Neuronal stem cell (in vitro differentiated cells): ENCODE measurements at regions not wholly inside any gene's neighbourhood (a gene's known extent, or its start where the extent isn't known, plus 50 kb on each side); places are given as distances from the start of the nearest gene placed in this dataset.

ENCODE experiments used
- DNase-seq: peaks from one replicate; pipeline ENCODE4 v3.0.0-alpha.2; 2013; ENCODE audit warnings: low spot score
- H2AFZ ChIP-seq: one replicate; pipeline ENCODE4 v1.6.1; 2013; ENCODE audit warnings: mild to moderate bottlenecking, low read length, inconsistent platforms
- H2AK5ac ChIP-seq: 2 replicates; pipeline ENCODE4 v1.6.1; 2013; ENCODE audit warnings: low read depth, mild to moderate bottlenecking, inconsistent platforms, low read length, moderate library complexity, mixed read lengths
- H2BK120ac ChIP-seq: 2 replicates; pipeline ENCODE4 v1.6.1; 2013; ENCODE audit warnings: low read depth, mild to moderate bottlenecking, inconsistent platforms, low read length, moderate library complexity, mixed read lengths
- H2BK12ac ChIP-seq: one replicate; pipeline ENCODE4 v1.6.1; 2013; ENCODE audit warnings: low read length, inconsistent platforms
- H2BK15ac ChIP-seq: 2 replicates; pipeline ENCODE4 v1.6.1; 2013; ENCODE audit warnings: mild to moderate bottlenecking, low read length, inconsistent platforms, mixed read lengths
- H2BK5ac ChIP-seq: one replicate; pipeline ENCODE4 v1.6.1; 2013; ENCODE audit warnings: inconsistent platforms, mild to moderate bottlenecking, low read length, moderate library complexity
- H3K14ac ChIP-seq: one replicate; pipeline ENCODE4 v1.6.1; 2013; ENCODE audit warnings: low read length, inconsistent platforms
- H3K18ac ChIP-seq: 2 replicates; pipeline ENCODE4 v1.6.1; 2013; ENCODE audit warnings: low read length, inconsistent platforms
- H3K23ac ChIP-seq: 2 replicates; pipeline ENCODE4 v1.6.1; 2013; ENCODE audit warnings: low read depth, mild to moderate bottlenecking, mixed read lengths, low read length, inconsistent platforms; ENCODE audit not compliant: poor library complexity
- H3K27ac ChIP-seq: replicated peaks from 3 replicates; pipeline ENCODE4 v1.5.1; 2013; ENCODE audit warnings: low read length, inconsistent platforms
- H3K27me3 ChIP-seq, 3 experiments: 2 replicates each; pipeline ENCODE4 v1.6.1; 2013; ENCODE audit warnings: low read length in 3 of 3, mild to moderate bottlenecking in 2 of 3, inconsistent platforms in 1 of 3, low read depth in 1 of 3, mixed read lengths in 1 of 3, moderate library complexity in 1 of 3; ENCODE audit not compliant: control insufficient read depth in 3 of 3, insufficient read depth in 3 of 3
- H3K36me3 ChIP-seq, 2 donors: replicated peaks in 1 of 2; 2 replicates each; pipeline ENCODE4 v1.6.1; 2013; ENCODE audit warnings: low read length in 2 of 2; ENCODE audit not compliant: control insufficient read depth in 2 of 2, insufficient read depth in 2 of 2
- H3K4ac ChIP-seq: 2 replicates; pipeline ENCODE4 v1.6.1; 2013; ENCODE audit warnings: inconsistent platforms, mild to moderate bottlenecking, low read length, moderate library complexity
- H3K4me1 ChIP-seq, 2 donors: 1 replicate in 1 of 2; 2 replicates in 1 of 2; pipeline ENCODE4 v1.6.1; 2013; ENCODE audit warnings: low read length in 2 of 2, low read depth in 1 of 2; ENCODE audit not compliant: control insufficient read depth in 2 of 2, insufficient read depth in 1 of 2
- H3K4me2 ChIP-seq: one replicate; pipeline ENCODE4 v1.6.1; 2013; ENCODE audit warnings: mild to moderate bottlenecking, low read length, inconsistent platforms; ENCODE audit not compliant: insufficient read depth, poor library complexity, severe bottlenecking
- H3K4me3 ChIP-seq, 2 donors: 2 replicates each; pipeline ENCODE4 v1.5.1; 2013; ENCODE audit warnings: low read length in 2 of 2, mild to moderate bottlenecking in 2 of 2, inconsistent platforms in 1 of 2, moderate library complexity in 1 of 2
- H3K79me1 ChIP-seq: one replicate; pipeline ENCODE4 v1.6.1; 2013; ENCODE audit warnings: low read depth, mild to moderate bottlenecking, inconsistent platforms, low read length, moderate library complexity
- H3K9ac ChIP-seq: one replicate; pipeline ENCODE4 v1.6.1; 2013; ENCODE audit warnings: mild to moderate bottlenecking, low read depth, low read length, inconsistent platforms; ENCODE audit not compliant: poor library complexity
- H3K9me3 ChIP-seq, 2 donors: replicated peaks in 1 of 2; 2 replicates each; pipeline versions ENCODE3 to v1.6.1; 2013; ENCODE audit warnings: low read length in 2 of 2, mild to moderate bottlenecking in 2 of 2, inconsistent platforms in 1 of 2, low read depth in 1 of 2, mixed read lengths in 1 of 2, moderate library complexity in 1 of 2; ENCODE audit not compliant: control insufficient read depth in 2 of 2, insufficient read depth in 1 of 2
- H4K8ac ChIP-seq: one replicate; pipeline ENCODE4 v1.6.1; 2013; ENCODE audit warnings: low read depth, mild to moderate bottlenecking, inconsistent platforms, low read length, moderate library complexity
- H4K91ac ChIP-seq: one replicate; pipeline ENCODE4 v1.6.1; 2013; ENCODE audit warnings: low read length, low read depth, mild to moderate bottlenecking, inconsistent platforms; ENCODE audit not compliant: poor library complexity
- WGBS, 2 donors: extraction: QIAGEN DNeasy Blood & Tissue Kit; methylation state at CpG; one replicate each; pipeline ENCODE4 v1.1.7; 2013; ENCODE audit warnings: missing lambda C conversion rate in 2 of 2, mixed read lengths in 1 of 2; ENCODE audit not compliant: insufficient read length in 2 of 2, insufficient replicate concordance in 1 of 2; ENCODE audit errors: extremely low coverage in 2 of 2; 5-methylcytosine and 5-hydroxymethylcytosine counted together

DNA sequence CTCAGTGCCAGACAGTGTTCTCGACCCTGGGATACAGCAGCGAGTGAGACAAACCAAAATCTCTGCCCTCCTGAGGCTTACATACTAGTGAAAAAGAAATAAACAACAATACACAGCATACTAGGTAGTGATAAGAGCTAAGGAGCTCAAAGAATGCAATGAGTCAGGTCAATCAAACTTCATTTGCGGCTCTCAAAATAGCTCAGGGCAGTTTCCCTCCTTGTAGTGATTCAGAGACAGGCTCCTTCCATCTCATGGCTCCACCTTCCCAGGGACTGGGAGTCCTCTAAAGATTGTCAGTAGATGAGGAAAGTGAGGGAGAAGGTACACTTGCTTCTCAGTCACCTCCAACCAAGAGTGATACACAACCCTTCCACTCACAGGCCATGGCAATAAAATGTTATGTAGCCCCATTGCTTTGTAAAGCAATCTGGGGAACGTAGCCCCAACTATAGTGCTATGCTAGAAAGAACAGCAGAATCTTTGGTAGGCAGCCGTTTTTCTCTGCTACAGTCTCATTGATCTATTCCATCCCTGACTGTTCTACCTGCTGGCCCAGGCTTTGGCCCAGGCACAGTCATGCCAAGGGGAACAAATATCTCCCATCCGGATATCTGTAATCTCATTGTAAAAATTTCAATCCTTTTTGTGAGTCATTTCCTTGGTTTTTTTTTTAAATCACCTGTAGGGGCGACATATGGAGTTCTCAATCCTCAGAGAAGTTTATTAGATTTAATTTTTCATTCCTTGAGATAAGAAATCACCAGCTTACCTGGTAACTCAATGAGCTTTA is 183.1 kb upstream of the S100G start:
- no peak overlapping the region for H3K4me2 ChIP-seq
- H3K79me1 ChIP-seq, result no peaks in the 10 kb centered on the region
- H3K4ac ChIP-seq, result no peak overlapping the region
- H3K27ac ChIP-seq, result no peak overlapping the region
- no peaks in the 10 kb centered on the region for H3K36me3 ChIP-seq
- H4K8ac ChIP-seq, result no peak overlapping the region
- H3K9me3 ChIP-seq, result no peaks in the 10 kb centered on the region
- no peak overlapping the region for H2BK15ac ChIP-seq
- no peak overlapping the region for H2AFZ ChIP-seq
- H3K18ac ChIP-seq, result no peak overlapping the region
- H3K14ac ChIP-seq, result no peak overlapping the region
- H3K27me3 ChIP-seq, result peaks cover 0 to 8% (median 0%) of the 10 kb centered on the region in 3 experiments
- no peak overlapping the region for H2BK5ac ChIP-seq
- H3K4me1 ChIP-seq, result no peaks in the 10 kb centered on the region
- H3K23ac ChIP-seq, result no peak overlapping the region
- no peak overlapping the region for H3K4me3 ChIP-seq
- no CpG with 5 or more reads among the region's 7 CpGs for whole genome bisulfite sequencing, 2 donors
- no peak overlapping the region for H2BK12ac ChIP-seq
- no peak for DNase-seq
- H2BK120ac ChIP-seq, result no peak overlapping the region
- no peak overlapping the region for H2AK5ac ChIP-seq
- H4K91ac ChIP-seq, result no peak overlapping the region
- no peak overlapping the region for H3K9ac ChIP-seq

GRCh38 chrX:16469870-16470269 is 180.1 kb upstream of the S100G start:
- Histone ChIP-seq H4K8ac (no peak overlapping the region), H3K4ac (no peak overlapping the region), H3K9ac (no peak overlapping the region), H3K9me3 (no peaks in the 10 kb centered on the region), H3K14ac (no peak overlapping the region), H3K27ac (no peak overlapping the region), H3K36me3 (no peaks in the 10 kb centered on the region), H2BK12ac (no peak overlapping the region), H2BK15ac (no peak overlapping the region), H3K4me3 (no peak overlapping the region), H2BK120ac (no peak overlapping the region), H3K18ac (no peak overlapping the region), H3K4me2 (no peak overlapping the region), H2AFZ (no peak overlapping the region), H4K91ac (no peak overlapping the region), H3K23ac (no peak overlapping the region), H3K79me1 (no peaks in the 10 kb centered on the region), H3K4me1 (no peaks in the 10 kb centered on the region), H2AK5ac (no peak overlapping the region), H2BK5ac (no peak overlapping the region), H3K27me3 (peaks cover 0 to 8% (median 0%) of the 10 kb centered on the region in 3 experiments)
- WGBS, 2 donors, result no CpG with 5 or more reads among the region's 5 CpGs
- no peak for DNase-seq

DNA sequence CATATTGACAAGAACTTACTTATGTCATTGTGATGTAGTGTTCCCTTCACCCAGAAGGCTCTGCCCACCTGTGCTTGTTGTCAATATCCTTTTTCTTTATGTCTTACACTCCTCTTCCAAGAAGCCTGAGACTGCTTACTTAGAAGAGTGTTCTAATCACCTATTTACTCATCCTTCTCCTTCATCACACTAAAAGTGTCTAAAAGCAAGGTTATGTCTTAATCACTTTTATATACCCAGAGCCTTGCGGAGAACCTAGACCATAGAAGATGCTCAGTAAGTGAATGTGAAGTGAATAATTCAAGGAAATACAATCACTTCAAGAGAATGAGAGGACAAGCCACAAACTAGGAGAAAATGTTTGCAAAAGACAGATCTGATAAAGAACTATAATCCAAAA is 177.6 kb upstream of the S100G start:
- H2AK5ac ChIP-seq, result no peak overlapping the region
- H2BK120ac ChIP-seq, result no peak overlapping the region
- no peak for DNase-seq
- H3K36me3 ChIP-seq, result no peaks in the 10 kb centered on the region
- no peak overlapping the region for H4K8ac ChIP-seq
- H2AFZ ChIP-seq, result no peak overlapping the region
- H3K9ac ChIP-seq, result no peak overlapping the region
- H4K91ac ChIP-seq, result no peak overlapping the region
- H2BK5ac ChIP-seq, result no peak overlapping the region
- no peak overlapping the region for H2BK15ac ChIP-seq
- H3K4ac ChIP-seq, result no peak overlapping the region
- no CpG with 5 or more reads among the region's 1 CpG for WGBS, 2 donors
- no peak overlapping the region for H3K23ac ChIP-seq
- no peaks in the 10 kb centered on the region for H3K4me1 ChIP-seq
- no peak overlapping the region for H3K4me2 ChIP-seq
- no peak overlapping the region for H2BK12ac ChIP-seq
- no peak overlapping the region for H3K27ac ChIP-seq
- H3K14ac ChIP-seq, result no peak overlapping the region
- no peak overlapping the region for H3K4me3 ChIP-seq
- no peaks in the 10 kb centered on the region for H3K79me1 ChIP-seq
- no peak overlapping the region for H3K18ac ChIP-seq
- H3K9me3 ChIP-seq, result no peaks in the 10 kb centered on the region
- peaks cover 0 to 4% (median 0%) of the 10 kb centered on the region in 3 experiments for H3K27me3 ChIP-seq

- Histone ChIP-seq H3K79me1 (no peaks in the 10 kb centered on the region), H4K8ac (no peak overlapping the region), H4K91ac (no peak overlapping the region), H3K9me3 (no peaks in the 10 kb centered on the region), H3K9ac (no peak overlapping the region), H3K4me1 (no peaks in the 10 kb centered on the region), H2BK120ac (no peak overlapping the region), H3K27me3 (no peaks in the 10 kb centered on the region), H3K4me3 (no peak overlapping the region), H3K4me2 (no peak overlapping the region), H3K4ac (no peak overlapping the region), H3K14ac (no peak overlapping the region), H3K36me3 (no peaks in the 10 kb centered on the region), H2BK15ac (no peak overlapping the region), H3K23ac (no peak overlapping the region), H2BK5ac (no peak overlapping the region), H2AFZ (no peak overlapping the region), H2AK5ac (no peak overlapping the region), H3K27ac (no peak overlapping the region), H3K18ac (no peak overlapping the region), H2BK12ac (no peak overlapping the region)
- no CpG with 5 or more reads among the region's 4 CpGs for WGBS, 2 donors
- no peak for DNase-seq
Observed at GRCh38 chrX:16474511-16474910, 175.4 kb upstream of the S100G start.
